ENCODE measurements at regions not wholly inside any gene's neighbourhood (a gene's known extent, or its start where the extent isn't known, plus 50 kb on each side); places are given as distances from the start of the nearest gene placed in this dataset.

- no peak for TF ChIP-seq EGR1 (IDR thresholded peaks at IDR 0.05)
- no peak for TF ChIP-seq FOXM1 (IDR thresholded peaks at IDR 0.05; ENCODE audit: borderline replicate concordance, low read depth)
- no peak for TF ChIP-seq NFIC (IDR thresholded peaks at IDR 0.05)
- no peak for TF ChIP-seq USF1 (IDR thresholded peaks at IDR 0.05)
- no peak for TF ChIP-seq ZBTB7A (IDR thresholded peaks at IDR 0.05; ENCODE audit: low read depth)
- TF ChIP-seq TAF1 (IDR thresholded peaks at IDR 0.05; ENCODE audit: low read depth): no peak
- no peak for TF ChIP-seq CREB1 (IDR thresholded peaks at IDR 0.05; ENCODE audit: low read depth)
- TF ChIP-seq REST (IDR thresholded peaks at IDR 0.05; ENCODE audit: low read depth): no peak
- no peak for TF ChIP-seq YY1 (IDR thresholded peaks at IDR 0.05; ENCODE audit: low read depth)
- TF ChIP-seq CEBPB (IDR thresholded peaks at IDR 0.05): no peak
- no peak for TF ChIP-seq RAD21 (IDR thresholded peaks at IDR 0.05; ENCODE audit: low read depth)
Measured at GRCh38 chr12:58695263-58695662, 225.0 kb downstream of the LRIG3 start.

GRCh38 chr12:58701536-58701935, 218.8 kb downstream of the LRIG3 start:
- TF ChIP-seq MAX (IDR thresholded peaks at IDR 0.05): no peak
- no peak for TF ChIP-seq YY1 (IDR thresholded peaks at IDR 0.05; ENCODE audit: low read depth)
- no peak for TF ChIP-seq REST (IDR thresholded peaks at IDR 0.05; ENCODE audit: low read depth)
- no peak for TF ChIP-seq EP300 (IDR thresholded peaks at IDR 0.05; ENCODE audit: borderline replicate concordance)
- TF ChIP-seq TCF12 (IDR thresholded peaks at IDR 0.05; ENCODE audit: low read depth): no peak
- no peak for TF ChIP-seq CEBPB (IDR thresholded peaks at IDR 0.05)
- TF ChIP-seq USF1 (IDR thresholded peaks at IDR 0.05): no peak
- TF ChIP-seq TAF1 (IDR thresholded peaks at IDR 0.05; ENCODE audit: low read depth): no peak
- no peak for TF ChIP-seq FOXM1 (IDR thresholded peaks at IDR 0.05; ENCODE audit: borderline replicate concordance, low read depth)
- TF ChIP-seq CREB1 (IDR thresholded peaks at IDR 0.05; ENCODE audit: low read depth): no peak
- TF ChIP-seq ZBTB7A (IDR thresholded peaks at IDR 0.05; ENCODE audit: low read depth): no peak
- TF ChIP-seq RAD21 (IDR thresholded peaks at IDR 0.05; ENCODE audit: low read depth): no peak
- TF ChIP-seq EGR1 (IDR thresholded peaks at IDR 0.05): no peak
- no peak for TF ChIP-seq TEAD4 (IDR thresholded peaks at IDR 0.05)
- TF ChIP-seq NFIC (IDR thresholded peaks at IDR 0.05): no peak

- no peak for TF ChIP-seq FOXM1 (IDR thresholded peaks at IDR 0.05; ENCODE audit: borderline replicate concordance, low read depth)
- TF ChIP-seq EP300 (IDR thresholded peaks at IDR 0.05; ENCODE audit: borderline replicate concordance): no peak
- no peak for TF ChIP-seq TEAD4 (IDR thresholded peaks at IDR 0.05)
- TF ChIP-seq CREB1 (IDR thresholded peaks at IDR 0.05; ENCODE audit: low read depth): no peak
- no peak for TF ChIP-seq REST (IDR thresholded peaks at IDR 0.05; ENCODE audit: low read depth)
- TF ChIP-seq NFIC (IDR thresholded peaks at IDR 0.05): no peak
- TF ChIP-seq MAX (IDR thresholded peaks at IDR 0.05): no peak
- TF ChIP-seq RAD21 (IDR thresholded peaks at IDR 0.05; ENCODE audit: low read depth): no peak
- no peak for TF ChIP-seq CEBPB (IDR thresholded peaks at IDR 0.05)
- no peak for TF ChIP-seq YY1 (IDR thresholded peaks at IDR 0.05; ENCODE audit: low read depth)
- no peak for TF ChIP-seq TAF1 (IDR thresholded peaks at IDR 0.05; ENCODE audit: low read depth)
- no peak for TF ChIP-seq USF1 (IDR thresholded peaks at IDR 0.05)
- no peak for TF ChIP-seq ZBTB7A (IDR thresholded peaks at IDR 0.05; ENCODE audit: low read depth)
- TF ChIP-seq TCF12 (IDR thresholded peaks at IDR 0.05; ENCODE audit: low read depth): no peak
- no peak for TF ChIP-seq EGR1 (IDR thresholded peaks at IDR 0.05)
Measured at GRCh38 chr12:58703866-58704265, 216.4 kb downstream of the LRIG3 start.

- TF ChIP-seq NFIC (IDR thresholded peaks at IDR 0.05): no peak
- TF ChIP-seq ZBTB7A (IDR thresholded peaks at IDR 0.05; ENCODE audit: low read depth): no peak
- no peak for TF ChIP-seq EP300 (IDR thresholded peaks at IDR 0.05; ENCODE audit: borderline replicate concordance)
- no peak for TF ChIP-seq REST (IDR thresholded peaks at IDR 0.05; ENCODE audit: low read depth)
- no peak for TF ChIP-seq RAD21 (IDR thresholded peaks at IDR 0.05; ENCODE audit: low read depth)
- TF ChIP-seq YY1 (IDR thresholded peaks at IDR 0.05; ENCODE audit: low read depth): no peak
- no peak for TF ChIP-seq USF1 (IDR thresholded peaks at IDR 0.05)
- no peak for TF ChIP-seq CEBPB (IDR thresholded peaks at IDR 0.05)
- no peak for TF ChIP-seq TEAD4 (IDR thresholded peaks at IDR 0.05)
- no peak for TF ChIP-seq TAF1 (IDR thresholded peaks at IDR 0.05; ENCODE audit: low read depth)
- no peak for TF ChIP-seq EGR1 (IDR thresholded peaks at IDR 0.05)
- no peak for TF ChIP-seq CREB1 (IDR thresholded peaks at IDR 0.05; ENCODE audit: low read depth)
Measured at GRCh38 chr12:58710901-58711300, 209.4 kb downstream of the LRIG3 start.

All from Ishikawa (cell line).